GM21576 (cell line): ENCODE measurements at regions not wholly inside any gene's neighbourhood (a gene's known extent, or its start where the extent isn't known, plus 50 kb on each side); places are given as distances from the start of the nearest gene placed in this dataset.

ENCODE experiments used
- ATAC-seq: cut with Tn5 transposase; IDR thresholded peaks from one replicate; pipeline ENCODE4 v1.9.1; 2021; ENCODE audit warnings: mild to moderate bottlenecking, moderate library complexity; ENCODE audit not compliant: unreplicated experiment

- no peak for ATAC-seq
Observed at GRCh38 chr11:32039149-32039548, 51.7 kb upstream of the RCN1 start.

DNA sequence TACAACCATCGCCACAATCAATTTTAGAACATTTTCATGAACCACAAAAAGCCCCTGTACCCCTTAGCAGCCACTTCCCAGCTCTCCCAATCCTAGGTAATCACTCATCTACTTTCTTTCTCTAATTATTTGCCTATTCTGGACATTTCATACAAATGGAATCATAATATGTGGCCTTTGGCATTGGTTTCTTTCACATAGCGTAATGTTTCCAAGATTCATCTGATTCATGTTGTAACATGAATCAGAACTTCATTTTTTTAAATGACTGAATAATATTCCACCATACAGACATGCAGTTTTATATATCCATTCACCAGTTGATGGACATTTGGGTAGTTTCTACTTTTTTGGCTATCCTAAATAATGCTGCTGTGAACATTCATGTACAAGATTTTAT, 56.2 kb upstream of the RCN1 start:
- no peak for ATAC-seq

DNA sequence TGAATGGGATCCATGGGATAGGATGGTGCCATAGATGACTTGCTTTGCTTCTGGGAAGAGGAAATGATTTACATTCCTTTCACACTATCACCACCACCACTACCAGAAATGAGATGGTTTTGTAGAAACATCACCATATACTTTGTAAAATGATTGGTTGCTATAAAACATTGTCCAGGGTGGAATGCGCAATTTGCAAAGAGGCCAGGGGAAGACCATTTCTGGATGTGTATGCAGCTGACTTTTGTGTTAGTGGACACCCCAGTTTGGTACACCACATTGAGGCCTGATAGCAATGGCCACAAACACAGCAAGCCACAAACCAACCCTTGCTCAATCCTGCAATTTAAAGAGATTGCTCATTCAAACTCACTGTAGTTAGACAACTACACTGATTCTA, 56.7 kb upstream of the RCN1 start:
- no peak for ATAC-seq

- no peak for ATAC-seq
Observed at GRCh38 chr11:32033491-32033890, 57.4 kb upstream of the RCN1 start.

DNA sequence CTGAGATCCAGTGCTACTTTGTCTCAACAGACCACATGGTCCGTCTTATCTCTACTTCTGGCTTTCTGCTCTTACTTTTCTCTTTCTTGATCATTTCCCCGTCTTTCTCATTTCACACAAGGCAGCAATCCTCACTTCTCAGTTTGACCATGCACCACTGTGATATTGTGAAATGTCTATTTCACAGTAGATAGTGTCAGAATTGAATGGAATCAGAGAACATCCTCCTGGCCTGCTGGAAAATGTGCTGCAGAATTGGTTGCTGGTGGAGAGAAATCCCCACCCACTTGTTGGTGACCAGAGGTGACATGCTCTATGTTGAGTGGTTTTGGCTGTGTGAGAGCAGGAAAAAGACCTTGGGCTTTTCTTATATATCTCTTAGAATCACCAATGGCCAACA, 57.8 kb upstream of the RCN1 start:
- ATAC-seq: no peak

- ATAC-seq: no peak
Observed at GRCh38 chr11:32032478-32032877, 58.4 kb upstream of the RCN1 start.

DNA sequence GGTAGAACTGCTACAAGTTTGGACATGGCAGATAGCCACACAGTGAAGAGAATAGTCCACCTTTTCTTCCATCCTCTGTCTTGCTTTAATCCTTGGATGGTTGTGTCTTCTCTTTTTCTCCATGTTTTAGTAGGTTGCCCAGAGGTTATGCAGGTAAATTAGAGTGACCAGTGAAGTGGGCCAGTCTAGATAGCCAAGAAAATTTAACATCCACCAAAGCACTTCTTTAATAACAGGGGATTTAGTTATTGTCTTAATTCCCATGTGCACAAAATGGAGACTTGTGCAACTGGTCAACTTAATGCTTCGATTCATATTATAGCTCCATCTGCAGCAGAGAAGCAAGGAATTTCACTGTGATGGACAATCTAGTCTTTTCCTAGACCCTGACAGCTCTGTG, 58.8 kb upstream of the RCN1 start:
- no peak for ATAC-seq

DNA sequence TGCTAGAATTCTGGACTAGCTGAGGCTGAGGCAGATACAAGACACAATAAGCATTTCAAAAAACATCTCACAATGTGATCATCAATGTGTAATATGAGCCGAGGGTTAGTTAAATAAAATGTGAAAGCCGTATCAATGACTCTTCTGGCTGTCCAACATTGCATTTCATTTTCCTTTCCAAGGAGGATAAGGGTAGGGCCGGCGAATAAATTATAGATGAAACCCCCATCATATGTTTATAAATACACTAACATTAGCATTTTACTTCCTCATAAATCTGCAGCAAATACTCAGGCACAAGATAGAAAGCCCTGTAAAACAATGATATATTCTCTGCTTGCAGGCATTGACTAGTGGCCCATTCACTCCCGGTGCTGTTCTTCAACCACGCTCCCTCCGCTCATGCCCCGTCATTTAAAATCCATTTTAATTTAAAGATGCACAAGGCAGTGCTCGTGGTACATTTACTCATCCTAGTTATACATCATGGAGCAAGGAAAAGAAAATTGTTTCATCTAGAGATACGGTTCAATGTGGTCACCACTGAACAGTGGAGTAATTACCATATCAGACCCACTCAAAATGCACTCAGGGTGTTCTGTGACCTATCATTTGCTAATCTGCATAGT, 59.9 kb upstream of the RCN1 start:
- no peak for ATAC-seq

DNA sequence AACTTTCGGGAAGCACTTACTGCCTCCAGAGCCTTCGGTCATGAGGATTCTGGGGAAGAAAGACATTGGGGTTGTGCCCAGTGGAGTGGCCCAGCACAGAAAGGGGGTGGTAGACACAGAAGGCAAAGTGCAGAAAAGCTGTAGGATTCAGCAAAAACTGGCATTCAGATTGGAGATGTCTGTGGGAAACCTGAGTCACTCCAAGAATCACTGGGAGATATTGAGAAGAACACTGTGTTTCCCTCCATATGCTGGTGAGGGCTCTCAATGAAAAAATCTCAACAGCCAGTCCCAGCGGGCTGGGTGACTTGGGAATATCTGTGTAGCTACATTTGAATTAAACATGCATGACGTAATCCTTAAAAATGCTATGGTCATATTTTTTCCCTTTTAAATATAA, 61.2 kb upstream of the RCN1 start:
- no peak for ATAC-seq

- no peak for ATAC-seq
Observed at GRCh38 chr11:32028201-32028600, 62.7 kb upstream of the RCN1 start.

GRCh38 chr11:32026766-32027165, 64.1 kb upstream of the RCN1 start:
- ATAC-seq: no peak

DNA sequence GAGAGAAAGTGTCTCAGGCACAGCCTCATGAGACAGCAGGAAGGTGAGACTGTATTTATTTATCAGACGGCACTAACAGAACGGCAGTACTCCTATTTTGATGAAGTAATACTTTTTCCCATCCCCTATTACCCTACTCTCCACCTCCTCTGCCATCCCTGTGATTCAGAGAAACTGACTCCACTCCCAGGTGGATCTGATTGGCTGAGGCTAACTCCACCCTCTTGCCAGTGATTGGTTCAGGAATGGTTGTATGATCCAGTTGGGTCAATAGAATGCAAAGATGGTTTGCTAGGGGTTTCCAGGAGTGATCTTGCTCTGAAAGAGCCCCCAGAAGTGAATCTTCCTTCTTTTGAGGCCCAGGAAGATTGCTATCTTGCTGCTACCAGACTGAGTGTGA, 65.9 kb upstream of the RCN1 start:
- no peak for ATAC-seq

DNA sequence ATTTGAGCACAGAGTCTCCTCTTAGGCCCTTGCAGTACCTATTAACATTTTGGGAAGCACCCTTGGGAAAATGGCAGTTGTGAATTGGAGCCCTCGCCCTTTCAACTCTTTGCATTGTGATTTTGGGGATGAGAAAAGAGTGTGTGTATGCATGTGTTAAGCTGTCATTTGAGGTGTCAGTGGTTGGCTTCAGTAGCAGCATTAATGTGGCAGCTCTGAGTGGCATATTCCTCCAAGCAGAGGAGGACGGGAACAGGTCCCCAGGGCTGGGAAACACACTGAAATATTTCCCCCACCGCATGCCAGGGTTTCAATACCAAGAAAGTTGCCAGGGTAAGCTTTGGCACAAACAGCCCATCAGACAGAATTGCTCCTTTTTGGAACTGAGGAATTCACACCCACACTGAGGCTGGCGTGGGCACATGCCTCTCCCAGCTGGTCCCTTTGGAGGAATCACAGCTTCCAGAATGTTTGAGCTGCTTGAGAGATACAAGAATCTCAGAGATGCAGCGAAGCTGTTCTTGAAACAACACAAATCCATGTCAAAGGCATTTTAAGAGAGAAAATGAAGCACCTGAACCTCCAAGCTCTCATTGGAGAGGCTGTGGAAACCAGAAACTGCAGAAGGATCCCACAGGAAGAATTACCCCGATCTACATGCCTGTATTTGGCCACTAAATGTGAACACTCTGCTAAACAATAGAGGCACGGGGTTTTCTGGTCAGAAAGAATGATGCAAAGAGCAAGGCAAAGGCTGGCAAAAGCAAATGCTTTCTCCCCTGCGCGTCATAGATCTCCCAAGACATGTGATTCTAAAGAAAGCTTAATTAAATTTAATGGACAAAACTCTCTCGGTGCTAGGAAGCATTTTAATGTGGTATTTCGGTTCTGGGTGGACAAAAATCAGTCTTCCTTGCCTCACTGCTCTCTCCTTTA, 67.2 kb upstream of the RCN1 start:
- no peak for ATAC-seq

- ATAC-seq: no peak
Observed at GRCh38 chr11:32018672-32019071, 72.2 kb upstream of the RCN1 start.

GRCh38 chr11:32016111-32016510, 74.8 kb upstream of the RCN1 start:
- ATAC-seq: no peak

DNA sequence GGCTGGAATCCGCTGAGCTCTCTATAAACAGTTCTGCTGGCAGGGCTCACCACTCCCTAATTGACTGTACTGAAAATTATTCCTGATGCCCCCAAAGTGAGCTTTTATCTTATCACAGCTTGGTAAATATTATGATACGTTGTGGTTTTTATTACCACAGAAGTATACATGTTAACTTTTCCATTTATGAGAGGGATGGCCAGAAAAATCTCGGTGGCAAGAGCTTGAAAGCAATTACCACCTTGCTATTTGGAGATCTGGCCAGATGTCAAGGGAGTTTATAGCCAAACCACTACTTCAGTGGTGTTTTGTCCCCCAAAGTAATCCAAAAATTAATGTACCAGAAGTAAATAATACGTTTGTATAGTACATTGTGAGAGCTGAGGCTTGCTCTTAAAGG, 75.4 kb upstream of the RCN1 start:
- ATAC-seq: no peak

- ATAC-seq: no peak
Observed at GRCh38 chr11:32013603-32014002, 77.3 kb upstream of the RCN1 start.

DNA sequence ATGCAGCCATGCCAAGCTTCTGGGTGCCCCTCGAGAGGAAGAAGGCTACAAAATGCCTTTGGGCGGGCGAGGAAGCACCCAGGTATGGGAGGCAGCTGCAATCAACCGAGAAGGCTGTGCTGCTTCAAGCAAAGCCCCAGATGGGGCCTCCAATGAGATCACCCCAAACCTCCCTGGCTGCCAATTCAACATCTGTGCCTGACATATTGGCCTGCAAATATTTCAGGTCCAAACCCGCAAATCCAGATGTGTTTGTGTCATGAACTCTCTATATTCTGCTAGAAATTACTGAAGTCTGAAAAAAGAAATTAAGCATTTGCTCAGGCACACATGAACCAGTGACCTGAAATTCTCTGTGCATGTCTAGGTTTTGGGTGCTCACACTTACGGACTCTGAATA, 78.8 kb upstream of the RCN1 start:
- ATAC-seq: no peak

DNA sequence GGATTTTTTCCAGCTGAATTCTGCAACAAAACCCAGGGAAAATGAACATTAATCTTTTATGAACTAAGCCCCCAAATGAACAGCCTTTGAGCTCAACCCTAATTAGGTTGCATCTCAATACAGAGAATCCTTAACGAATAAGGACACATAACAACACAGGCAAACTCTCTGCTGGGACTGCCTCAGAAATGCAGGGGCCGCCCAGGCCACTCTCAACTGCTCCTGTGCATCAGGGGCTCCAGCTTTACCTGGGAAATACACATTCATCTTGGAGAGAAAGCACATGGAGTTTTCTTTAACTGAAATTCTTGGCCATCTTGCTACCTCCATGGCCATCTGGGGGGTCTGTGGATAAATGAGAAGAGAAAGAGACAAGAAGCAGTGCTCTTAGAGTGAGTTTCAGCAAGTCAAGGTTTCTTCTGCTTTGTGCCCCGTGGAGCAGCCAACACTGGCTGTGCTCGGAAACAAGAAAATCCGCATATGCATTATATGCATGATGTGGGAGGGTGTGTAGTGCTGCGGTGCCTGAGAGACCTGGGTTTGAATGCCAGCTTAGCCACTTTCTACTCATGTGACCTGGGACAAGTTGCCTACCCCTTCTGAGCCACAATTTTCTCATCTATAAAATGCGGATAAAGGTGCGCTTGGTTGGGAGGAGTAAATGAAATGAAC, 81.9 kb upstream of the RCN1 start:
- ATAC-seq: no peak

DNA sequence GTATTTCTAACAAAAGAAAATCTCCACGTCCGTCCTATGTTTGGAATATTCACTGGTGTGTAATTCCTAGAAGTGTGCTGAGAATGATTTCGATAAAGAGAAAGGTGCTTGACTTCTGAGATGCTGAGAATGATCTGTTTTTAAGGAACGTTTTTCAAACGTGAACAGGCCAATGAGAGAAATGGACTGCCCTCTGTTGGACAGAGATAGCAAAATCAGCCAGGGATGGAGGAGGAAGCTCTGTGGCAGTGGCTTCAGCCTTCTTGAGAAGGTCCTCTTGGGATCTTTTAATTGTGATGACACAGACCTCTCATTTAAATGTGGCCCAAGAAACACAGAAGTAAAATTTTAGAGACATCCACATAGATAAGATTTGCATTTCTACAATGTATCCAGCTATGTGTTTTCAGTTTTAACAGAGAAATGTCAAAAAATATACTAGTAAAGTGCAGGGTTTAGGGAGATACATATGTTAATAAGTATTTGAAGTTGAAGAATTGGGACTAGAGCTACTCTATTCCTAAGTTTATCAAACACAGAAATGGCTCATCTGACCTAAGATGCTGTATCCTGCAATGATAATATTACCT, 84.0 kb upstream of the RCN1 start:
- peak; percentile 66 for ATAC-seq

DNA sequence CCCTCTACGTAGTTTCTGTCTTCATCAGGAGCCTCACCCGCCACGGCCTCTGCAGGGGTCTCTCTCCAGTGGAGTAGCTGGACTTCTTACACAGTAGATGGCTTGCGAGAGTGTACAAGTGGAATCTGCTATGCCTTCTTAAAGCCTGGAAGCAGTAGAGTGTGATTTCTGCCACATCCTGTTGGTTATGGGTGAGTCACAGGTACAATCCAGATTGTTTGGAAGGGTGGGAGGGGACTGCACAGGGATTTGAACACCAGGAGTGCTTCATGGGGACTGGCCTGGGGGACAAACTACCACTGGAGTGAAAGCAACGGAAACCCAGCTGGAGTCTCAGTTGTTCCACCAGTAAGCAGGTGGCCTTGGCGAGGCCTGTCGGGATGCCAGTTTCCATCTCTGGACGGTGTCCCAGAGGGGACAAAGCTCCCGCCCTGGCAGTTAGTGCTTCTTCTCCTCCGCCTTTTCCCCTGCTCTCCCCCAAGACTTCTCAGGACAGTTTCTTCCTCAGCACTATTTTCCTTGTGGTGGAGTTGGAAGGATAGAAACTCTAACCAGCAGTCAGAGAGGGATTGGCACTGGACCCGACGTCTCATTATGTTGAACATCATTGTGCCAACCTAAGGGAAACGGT, 85.0 kb upstream of the RCN1 start:
- ATAC-seq: no peak
